HG03575 (cell line): ENCODE measurements at regions not wholly inside any gene's neighbourhood (a gene's known extent, or its start where the extent isn't known, plus 50 kb on each side); places are given as distances from the start of the nearest gene placed in this dataset.
"Not testable (repeated sequence)": the region's sequence is repeated elsewhere in the genome, so short reads cannot be mapped to it uniquely, and the experiment has no call there.

Experiments used
- ATAC-seq: cut with Tn5 transposase; IDR thresholded peaks from one replicate; pipeline ENCODE4 v1.9.1; 2021; ENCODE audit not compliant: unreplicated experiment, insufficient number of reproducible peaks, low FRiP score; ENCODE audit errors: extremely low read depth

- ATAC-seq = no peak
These were observed 83.1 kb upstream of the SLC4A7 start for GRCh38 chr3:27567251-27567650.

GRCh38 chr3:27565201-27565852 is 81.1 kb upstream of the SLC4A7 start:
- no peak for ATAC-seq

GRCh38 chr3:27561576-27561975 is 77.4 kb upstream of the SLC4A7 start:
- no peak for ATAC-seq

- ATAC-seq = no peak
These were observed 76.4 kb upstream of the SLC4A7 start for GRCh38 chr3:27560484-27561056.

GRCh38 chr3:27559835-27560234 is 75.7 kb upstream of the SLC4A7 start:
- no peak for ATAC-seq

- ATAC-seq = no peak
These were observed 75.2 kb upstream of the SLC4A7 start for GRCh38 chr3:27559381-27559780.

GRCh38 chr3:27557411-27557810 is 73.2 kb upstream of the SLC4A7 start:
- ATAC-seq = no peak

- ATAC-seq = no peak
These were observed 72.7 kb upstream of the SLC4A7 start for GRCh38 chr3:27556887-27557286.

- ATAC-seq = no peak
These were observed 70.5 kb upstream of the SLC4A7 start for GRCh38 chr3:27554706-27555105.

- ATAC-seq = no peak
These were observed 69.8 kb upstream of the SLC4A7 start for GRCh38 chr3:27553886-27554540.

- ATAC-seq = not testable (repeated sequence)
These were observed 68.5 kb upstream of the SLC4A7 start for GRCh38 chr3:27552708-27553107.

- not testable (repeated sequence) for ATAC-seq
These were observed 67.2 kb upstream of the SLC4A7 start for GRCh38 chr3:27551413-27551812.

GRCh38 chr3:27545061-27545460 is 60.9 kb upstream of the SLC4A7 start:
- ATAC-seq = no peak

GRCh38 chr3:27544372-27544865 is 60.2 kb upstream of the SLC4A7 start:
- no peak for ATAC-seq

GRCh38 chr3:27542476-27542875 is 58.3 kb upstream of the SLC4A7 start:
- ATAC-seq = no peak

- no peak for ATAC-seq
These were observed 56.0 kb upstream of the SLC4A7 start for GRCh38 chr3:27540231-27540630.

- no peak for ATAC-seq
These were observed 52.3 kb upstream of the SLC4A7 start for GRCh38 chr3:27536491-27536890.

GRCh38 chr3:27535809-27536392 is 51.7 kb upstream of the SLC4A7 start:
- ATAC-seq = no peak

- ATAC-seq = peak; percentile 63
These were observed 49.8 kb upstream of the SLC4A7 start for GRCh38 chr3:27533718-27534573.
